GM21619 (cell line): ENCODE measurements at regions not wholly inside any gene's neighbourhood (a gene's known extent, or its start where the extent isn't known, plus 50 kb on each side); places are given as distances from the start of the nearest gene placed in this dataset.

Source experiments
- ATAC-seq: cut with Tn5 transposase; IDR thresholded peaks from one replicate; pipeline ENCODE4 v1.9.1; 2021; ENCODE audit not compliant: unreplicated experiment

DNA sequence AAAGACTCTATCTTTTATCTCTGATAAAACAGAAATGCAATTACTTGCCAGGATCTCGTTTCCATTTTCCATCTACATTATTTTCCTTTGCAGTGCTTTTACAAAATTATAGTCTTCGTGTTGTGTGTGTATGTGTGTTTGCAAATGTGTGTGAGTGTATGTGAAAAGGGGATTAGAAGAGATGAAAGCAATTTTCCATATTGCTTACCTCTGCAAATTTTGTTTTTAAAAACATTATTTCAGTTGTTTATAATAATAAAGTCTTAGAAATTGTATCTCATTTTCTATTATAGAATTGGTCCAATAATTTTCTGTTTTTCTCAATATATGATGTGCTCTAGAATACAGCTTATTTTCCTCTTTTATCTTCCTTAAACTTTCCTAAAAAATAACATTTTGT, 421.3 kb upstream of the ANKRD30A start:
- ATAC-seq = no peak

DNA sequence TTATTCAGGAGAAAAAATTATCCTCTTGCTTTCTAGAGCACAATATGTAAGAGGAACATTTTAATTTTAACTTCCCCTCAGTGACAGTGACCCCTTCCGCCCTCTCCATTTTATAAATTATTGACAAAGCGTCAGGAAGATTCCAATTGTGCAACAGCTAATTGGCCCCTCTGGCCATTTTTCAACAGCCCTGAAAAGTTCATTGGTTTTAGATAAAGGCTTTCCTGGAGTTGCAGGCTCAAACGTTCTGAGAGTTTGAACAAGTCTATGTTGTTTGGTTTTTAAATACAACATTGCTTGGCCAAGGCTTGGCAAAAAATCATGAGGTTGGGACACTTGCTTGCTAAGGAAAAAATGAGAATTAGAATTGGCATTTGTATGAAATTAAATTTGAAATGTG, 422.2 kb upstream of the ANKRD30A start:
- ATAC-seq = no peak

DNA sequence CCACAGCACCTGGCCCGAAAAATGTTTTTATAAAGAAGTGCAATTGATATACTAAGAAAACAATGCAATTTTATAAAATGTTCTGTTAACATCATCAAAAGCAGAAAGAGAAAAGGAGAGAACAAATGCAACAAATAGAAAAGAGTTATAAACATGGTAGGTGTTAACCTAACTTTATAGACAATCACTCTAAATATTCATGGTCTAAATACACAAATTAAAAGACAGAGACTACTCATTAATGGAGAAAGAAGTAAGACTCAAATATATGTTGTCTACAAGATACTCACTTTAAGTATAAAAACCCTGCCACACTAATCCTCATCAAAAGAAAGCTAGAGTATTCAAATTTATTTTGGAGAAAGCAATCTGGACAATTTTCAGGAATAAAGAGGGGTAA, 425.3 kb upstream of the ANKRD30A start:
- ATAC-seq = no peak

DNA sequence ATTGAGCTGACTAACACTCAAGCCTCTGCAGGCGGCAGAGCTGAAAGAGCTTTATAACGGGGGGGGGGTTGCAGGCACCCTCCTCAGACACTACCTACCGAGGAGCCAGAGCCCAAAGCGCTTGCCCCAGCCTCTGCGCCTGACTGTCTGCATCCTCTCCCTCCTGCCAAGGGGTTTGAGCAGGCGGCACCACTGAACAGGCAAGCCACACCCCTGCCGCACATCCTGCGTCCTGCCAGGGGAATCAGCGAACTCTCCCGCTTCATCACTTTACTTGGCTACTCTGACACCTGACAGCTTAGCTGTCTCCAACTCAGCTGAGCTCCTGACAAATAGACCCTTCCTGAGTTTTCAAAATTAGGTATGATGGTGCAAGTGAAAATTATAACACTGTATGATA, 432.6 kb upstream of the ANKRD30A start:
- ATAC-seq = no peak

DNA sequence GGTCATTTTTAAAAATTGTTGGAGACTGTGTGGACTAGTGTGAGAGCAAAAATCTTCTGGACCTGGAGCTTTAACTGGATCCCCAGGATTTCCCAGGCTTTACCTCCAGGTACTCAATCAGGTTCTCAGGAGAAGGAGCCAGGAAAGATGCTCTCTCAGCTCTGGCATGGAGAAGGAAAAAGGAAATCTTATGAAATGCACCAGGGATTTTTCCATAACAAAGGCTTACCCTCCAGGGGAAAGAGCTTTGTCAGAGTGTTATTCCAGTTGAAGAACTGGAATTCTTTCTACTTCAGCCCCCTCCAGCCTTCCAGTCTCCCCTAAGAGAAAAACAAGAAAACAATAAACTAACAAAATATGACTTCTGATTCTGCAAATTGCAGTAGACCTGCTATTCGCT, 436.7 kb upstream of the ANKRD30A start:
- no peak for ATAC-seq

DNA sequence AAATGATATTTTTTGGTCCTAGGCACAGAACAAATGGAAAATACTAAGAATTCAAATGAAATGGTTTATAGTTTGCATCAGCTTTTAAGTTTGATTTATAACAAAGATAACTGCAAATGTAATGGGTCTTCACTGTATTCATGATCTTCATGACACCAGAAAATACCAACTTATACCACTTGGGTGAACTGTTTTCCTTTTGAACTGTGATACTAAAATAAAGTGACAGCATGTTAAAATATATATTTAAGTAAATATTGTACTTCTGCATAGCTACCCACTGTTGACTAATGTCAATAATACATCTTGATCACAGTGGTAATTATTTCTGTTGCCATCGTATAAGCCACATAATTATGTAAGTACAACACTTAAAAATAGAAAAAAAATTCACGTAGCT, 442.0 kb upstream of the ANKRD30A start:
- ATAC-seq = no peak

DNA sequence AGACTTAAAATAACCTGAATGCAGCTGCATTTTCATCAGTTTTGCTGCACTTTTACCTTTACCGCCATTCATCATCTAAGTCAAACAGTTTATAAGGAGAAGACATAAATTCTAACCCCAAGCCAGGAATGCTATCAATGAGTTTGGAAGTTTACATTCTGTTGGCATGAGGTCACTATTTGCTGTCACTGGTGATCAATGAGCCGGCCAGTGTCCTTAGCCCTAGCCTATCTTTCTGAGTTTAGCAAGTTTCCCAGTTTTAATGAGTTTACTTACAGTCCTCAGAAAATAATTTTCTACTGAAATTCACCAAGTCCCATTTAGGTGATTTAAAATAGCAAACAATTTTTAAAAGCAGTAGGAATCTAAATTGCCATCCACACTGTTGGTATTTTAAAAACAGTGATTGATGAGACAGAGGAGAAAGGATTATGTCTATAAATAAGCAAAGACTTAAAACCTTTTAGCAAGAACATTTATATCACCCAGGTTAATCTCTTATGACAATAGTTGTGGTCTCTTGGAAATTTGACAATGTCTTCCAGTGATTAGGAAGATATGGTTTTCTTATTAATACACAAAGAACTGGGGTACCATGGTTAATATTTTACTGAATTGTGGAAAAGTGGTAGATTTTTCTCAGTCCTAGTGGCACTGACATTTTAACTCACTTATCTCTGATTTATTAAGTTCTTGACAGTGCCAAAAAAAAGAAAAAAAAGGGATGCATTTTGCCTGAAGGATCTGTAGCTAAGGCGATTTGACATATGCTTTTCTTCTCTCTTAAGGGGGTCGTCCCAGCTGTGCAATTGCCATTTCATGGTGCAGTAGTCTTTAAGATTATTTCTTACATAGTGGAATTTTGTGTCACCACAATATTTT, 443.4 kb upstream of the ANKRD30A start:
- ATAC-seq = no peak

DNA sequence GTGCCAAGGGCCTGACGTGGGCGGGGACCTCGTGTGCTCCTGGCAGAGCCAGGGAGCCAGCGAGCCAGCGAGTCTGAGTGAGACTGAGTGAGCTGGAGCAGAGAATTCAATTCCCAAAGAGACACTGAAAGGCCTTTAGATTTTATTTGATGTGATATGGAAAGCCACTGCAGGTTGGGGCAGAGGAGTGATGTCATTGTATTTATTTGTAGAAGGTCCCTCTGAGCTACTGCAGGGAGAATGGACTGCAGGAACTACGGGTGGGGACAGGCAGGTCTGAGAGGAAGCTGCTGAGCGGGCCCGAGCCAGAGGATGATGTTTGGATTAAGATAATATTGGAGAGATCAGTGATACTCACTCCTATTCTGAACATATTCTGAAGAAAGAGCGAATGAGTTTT, 445.8 kb upstream of the ANKRD30A start:
- ATAC-seq = no peak

DNA sequence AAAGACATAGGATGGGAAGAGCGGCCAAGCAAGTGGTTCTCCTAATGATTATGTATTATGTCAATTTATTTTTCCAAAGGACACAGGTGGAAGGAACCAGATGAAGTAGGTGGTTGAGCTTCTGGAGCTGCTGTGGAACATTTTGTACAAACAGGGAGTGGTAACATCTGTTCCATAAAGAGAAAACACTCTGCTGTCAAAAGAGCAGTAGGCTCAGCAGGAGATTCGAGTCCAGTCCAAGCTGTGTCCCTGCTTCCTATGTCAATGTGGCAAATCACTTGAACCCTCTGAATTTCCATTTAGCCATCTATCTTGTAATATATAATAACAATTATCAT, 448.0 kb upstream of the ANKRD30A start:
- ATAC-seq = no peak

DNA sequence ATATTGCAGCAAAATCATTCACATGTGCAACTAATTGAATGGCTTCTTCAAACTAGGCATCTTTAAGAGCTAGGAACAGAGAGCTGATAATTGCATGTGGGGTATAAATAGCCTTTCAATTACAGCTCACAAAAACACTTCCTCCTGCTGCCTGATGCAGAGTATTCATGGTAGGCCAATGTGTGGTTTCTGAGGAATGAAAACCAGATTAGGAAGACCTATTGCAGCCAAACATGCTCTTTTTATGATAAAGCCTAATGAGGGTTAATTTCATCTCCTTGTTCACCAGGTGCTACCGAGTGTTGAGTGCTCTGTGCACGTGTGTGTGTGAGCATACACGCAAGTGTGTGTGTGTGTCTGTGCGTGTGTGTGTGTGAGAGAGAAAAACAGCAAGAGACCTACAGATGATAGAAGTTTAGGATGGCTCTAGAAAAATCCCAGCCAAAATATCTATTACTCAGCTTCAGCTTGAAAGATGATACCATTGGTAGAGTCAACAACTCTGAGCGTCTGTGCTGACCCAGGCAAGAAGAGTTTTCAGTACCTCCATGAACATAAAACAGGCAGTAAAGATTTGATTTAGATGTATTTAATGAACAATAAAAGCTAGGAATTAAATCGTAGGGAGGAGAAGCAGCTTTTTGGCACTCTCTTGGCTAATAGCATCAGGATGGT, 448.5 kb upstream of the ANKRD30A start:
- no peak for ATAC-seq

DNA sequence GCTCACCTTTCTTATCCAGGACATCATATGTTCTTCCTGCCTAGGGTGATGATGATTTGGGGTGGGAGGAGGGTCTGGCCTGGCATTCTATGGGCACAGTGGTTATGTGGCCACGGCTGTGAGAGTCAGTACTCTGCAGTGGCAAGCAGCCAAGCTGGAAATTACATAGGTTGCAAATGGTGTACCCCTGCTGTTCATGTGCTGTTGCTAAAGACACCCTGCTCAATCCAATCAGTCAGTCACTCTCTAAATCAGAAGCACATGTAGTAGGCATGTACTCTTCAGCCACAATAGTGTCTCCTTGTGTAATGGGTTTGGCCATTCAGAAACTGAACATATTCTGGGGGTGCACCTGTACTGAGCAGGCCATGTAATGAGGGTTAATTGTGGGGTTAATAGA, 449.1 kb upstream of the ANKRD30A start:
- no peak for ATAC-seq

DNA sequence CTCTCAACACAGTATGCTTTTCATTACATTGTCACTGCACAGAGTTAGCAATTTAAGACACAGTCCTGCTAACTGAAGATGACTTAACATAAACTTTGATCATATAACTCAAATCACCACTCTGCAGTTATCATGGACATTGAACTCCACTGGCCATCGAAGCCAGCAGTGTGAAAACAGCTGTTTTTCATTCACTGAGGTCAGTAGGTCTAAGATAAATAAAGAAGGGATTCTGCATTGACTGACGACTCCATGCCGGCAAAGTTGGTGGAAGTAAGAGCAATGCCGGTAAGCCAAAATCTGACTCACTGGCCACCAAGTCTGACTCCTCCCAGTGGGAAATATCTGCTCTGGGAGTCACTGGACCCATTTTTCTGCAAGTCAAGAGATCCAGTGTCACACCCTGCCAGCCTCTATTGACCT, 449.9 kb upstream of the ANKRD30A start:
- no peak for ATAC-seq

DNA sequence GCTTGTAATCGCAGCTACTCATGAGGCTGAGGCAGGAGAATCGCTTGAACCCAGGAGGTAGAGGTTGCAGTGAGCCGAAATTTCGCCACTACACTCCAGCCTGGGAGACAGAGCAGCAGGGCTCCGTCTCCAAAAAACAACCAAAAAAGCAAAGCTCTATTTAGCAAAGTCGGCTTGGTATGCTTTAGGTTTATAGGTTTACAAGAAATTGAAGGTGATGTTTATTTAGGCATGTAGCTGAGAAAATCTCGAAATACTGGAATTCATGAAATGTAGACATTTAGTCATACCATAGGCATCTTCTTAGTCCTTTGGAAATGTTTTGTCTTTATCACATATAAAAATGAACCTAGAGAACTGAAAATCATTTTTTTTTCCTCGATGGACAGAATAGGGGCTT, 453.8 kb upstream of the ANKRD30A start:
- no peak for ATAC-seq

DNA sequence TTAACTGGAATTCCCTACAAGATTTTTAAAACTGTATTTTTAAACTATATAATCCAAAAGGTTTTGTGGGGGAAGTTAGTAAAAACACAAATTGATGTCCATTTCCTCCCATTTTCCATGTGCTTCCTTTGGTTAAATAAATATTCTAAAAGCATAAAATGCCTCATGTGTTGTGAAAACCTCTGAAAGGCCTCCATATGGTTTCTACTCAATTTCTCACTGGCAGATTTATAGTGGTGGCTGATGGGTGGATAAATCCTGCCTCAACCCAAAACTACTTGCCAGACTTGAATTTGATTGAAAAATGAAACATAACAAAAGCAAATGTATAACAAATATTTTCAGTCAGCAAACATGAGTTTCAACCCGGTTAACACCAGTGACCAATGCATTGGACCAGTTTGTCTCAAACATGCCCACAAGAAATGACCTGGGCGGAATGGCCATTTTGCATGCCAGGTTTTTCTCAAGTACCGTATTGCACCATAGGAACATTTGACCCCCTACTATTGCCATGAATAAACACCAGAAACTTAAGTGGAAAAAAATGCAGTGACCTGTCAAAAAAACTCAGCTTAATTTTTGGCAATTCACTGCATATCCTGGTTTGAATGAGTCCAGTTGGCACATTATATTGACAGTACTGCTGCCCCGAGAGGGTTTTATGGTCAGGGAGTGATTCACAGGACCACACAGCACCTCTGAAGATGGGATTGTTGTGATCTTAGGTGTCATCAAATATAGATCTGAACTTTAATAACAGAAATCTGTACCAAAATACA, 454.6 kb upstream of the ANKRD30A start:
- ATAC-seq = no peak

DNA sequence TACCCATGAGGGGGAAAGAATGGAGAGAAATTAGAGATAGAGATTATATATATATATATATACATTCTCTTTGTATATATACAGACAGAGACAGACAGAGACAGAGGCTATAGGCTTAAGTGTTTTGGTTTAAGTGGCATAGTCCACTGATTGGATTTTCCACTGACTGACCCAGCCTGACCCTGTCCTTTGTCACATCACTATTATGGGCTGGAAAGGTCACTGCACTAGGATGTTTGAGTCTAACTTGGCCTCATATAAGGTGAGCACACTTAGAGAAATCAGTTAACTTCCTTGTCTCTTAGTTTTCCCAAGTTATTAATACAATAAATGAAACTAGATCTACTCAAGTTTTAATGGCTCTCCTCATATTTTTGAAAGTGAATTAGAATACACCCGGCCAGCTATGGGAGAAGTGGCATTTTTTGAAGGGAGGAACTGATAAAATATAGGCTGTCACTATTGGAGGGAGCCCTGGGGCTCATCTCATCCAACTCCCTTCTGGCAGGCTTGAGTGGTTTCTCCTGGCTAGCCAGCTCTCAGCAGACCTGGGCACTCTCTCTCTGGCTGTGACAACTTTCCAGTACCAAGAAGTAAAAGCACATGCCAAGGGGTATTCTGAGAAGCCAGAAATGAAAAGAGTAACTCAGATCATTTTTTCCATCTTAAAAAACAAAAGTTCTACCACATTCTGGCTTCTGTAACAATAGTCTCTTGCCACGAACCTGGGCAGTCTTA, 455.6 kb upstream of the ANKRD30A start:
- ATAC-seq = no peak

DNA sequence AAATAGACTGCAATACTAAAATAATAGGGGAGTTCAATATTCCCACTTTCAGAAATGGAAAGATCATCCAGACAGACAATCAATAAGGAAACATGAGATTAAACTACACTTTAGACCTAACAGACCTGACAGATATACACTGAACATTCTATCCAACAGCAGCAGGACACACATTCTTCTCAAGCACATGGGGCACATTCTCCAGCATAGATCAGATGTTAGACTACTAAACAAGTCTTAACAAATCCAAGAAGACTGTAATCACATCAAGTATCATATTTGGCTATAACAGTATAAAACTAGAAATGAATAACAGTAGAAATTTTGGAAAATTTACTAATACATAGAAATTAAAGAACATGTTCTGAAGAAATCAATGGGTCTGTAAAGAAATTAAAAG, 458.9 kb upstream of the ANKRD30A start:
- ATAC-seq = no peak

DNA sequence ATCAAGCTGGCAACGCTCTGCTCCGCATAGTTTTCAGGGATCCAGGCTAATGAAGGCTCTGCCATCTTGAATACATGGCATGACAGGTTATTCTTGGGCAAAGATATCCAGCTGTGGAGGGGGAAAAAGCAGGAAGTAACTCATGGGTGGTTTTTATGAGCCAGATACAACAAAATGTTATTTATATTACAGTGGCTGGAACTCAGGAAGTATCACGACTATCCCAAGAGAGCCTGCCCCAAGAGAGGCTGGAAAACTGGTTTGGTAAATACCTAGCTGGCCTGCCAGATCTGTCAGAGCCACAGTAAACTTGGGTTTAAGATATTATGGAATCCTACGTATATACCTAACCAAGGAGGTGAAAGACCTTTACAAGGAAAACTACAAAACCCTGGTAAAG, 462.8 kb upstream of the ANKRD30A start:
- no peak for ATAC-seq

DNA sequence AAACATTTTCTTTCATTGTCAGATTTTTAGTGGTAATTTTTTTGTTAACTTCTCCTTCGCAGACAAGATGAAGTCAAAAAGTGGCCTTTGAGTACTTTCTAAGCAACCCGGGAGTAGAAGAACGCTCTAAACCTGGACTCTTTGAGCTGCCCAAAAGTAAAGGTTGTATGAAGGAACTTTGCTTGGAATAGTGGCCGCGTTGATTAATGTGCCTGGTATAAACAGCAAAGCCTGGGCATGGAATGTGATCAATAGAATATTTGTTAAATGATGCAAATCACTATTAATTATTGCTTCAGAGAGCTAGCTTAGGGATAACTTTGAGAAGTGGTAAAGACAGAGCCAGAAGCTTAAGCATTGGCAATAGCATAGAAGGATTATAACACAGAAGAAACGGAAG, 475.1 kb upstream of the ANKRD30A start:
- no peak for ATAC-seq

DNA sequence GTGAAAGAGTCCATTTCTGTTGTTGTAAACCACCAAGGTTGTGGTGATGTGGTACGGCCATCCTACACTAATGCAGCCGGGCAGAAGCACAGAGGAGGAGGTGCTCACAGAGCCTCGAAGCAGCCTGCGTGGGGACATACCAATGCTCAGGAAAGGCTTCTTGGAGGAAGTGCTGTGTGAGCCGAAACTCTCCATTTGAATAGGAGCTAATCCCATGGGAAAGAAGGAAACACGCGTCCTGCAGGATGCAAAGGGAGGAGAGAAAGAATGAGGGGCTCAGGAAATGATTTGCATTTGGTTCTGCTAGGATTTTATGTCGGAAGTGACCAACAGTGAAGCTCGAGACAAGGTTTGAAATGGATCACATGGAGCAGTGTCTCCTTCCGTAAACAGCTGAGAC, 477.9 kb upstream of the ANKRD30A start:
- no peak for ATAC-seq

DNA sequence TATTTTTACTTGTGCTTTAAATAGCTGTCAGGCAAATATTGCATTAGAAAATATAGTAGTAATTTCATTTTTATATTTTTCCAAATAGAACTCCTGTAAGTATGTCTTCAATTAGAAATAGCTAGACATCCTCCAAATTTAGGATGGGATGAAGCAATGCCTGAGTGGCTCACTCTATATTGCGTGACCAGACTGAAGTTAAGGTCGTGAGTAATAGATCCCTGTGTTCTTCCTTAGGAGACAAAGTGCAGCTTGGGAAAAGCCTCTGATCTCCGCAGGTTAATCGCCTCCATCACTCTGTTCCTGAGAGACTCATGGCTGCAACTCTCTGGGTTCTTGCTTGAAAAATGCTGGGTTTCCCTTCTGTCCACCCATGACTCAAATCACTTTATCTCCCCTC, 484.8 kb upstream of the ANKRD30A start:
- no peak for ATAC-seq

DNA sequence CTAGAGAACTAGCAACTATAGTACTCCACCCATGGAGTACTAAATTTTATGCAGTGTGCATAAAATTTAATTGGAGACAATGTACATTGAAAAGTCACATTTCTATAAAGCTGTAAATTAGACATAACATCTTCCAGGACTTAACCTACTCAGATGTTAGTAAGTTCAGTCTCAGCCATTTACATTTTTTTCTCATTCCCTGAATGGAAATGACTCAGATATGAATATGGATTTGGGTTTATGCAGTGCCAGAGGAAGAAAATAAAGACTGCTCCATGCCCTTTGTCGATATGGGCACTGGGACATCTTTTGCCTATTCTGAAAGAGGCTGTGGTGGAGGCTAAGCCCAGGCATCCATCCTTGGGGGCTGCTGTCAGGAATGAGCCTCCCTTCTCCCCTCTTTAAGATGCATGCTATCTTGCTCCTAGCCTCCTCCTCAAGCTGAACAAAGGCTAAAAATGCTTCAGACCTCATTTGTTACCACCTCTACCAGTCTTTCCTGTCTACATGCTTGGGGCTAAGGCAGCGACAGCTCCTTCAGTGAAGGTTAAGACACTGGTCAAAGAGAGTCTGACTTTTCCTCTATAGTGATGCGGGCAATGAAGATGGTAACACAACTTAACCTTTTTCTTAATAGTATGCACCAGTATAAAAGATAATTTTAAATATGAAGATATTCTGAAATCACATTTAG, 486.8 kb upstream of the ANKRD30A start:
- no peak for ATAC-seq
